Osteoblast (primary cell): ENCODE measurements at regions not wholly inside any gene's neighbourhood (a gene's known extent, or its start where the extent isn't known, plus 50 kb on each side); places are given as distances from the start of the nearest gene placed in this dataset.

Experiments
- DNase-seq: peaks from one replicate; pipeline ENCODE4 v3.0.0; 2011; ENCODE audit warnings: low spot score, mixed read lengths; ENCODE audit not compliant: insufficient read length; ENCODE audit errors: missing footprints
- H2AFZ ChIP-seq: 2 replicates; pipeline ENCODE4 v1.6.0; 2011; ENCODE audit warnings: mild to moderate bottlenecking, low read length
- H3K27ac ChIP-seq: 2 replicates; pipeline ENCODE4 v1.5.1; 2011; ENCODE audit warnings: mild to moderate bottlenecking, low read depth, low read length, moderate library complexity
- H3K27me3 ChIP-seq: 2 replicates; pipeline ENCODE4 v1.6.0; 2012; ENCODE audit warnings: mild to moderate bottlenecking, control low read depth, inconsistent platforms, low read length, moderate library complexity; ENCODE audit not compliant: insufficient read depth
- H3K36me3 ChIP-seq: 2 replicates; pipeline ENCODE4 v1.5.1; 2011; ENCODE audit warnings: mild to moderate bottlenecking, low read length, control low read depth, moderate library complexity; ENCODE audit not compliant: insufficient read depth
- H3K4me1 ChIP-seq: 2 replicates; pipeline ENCODE4 v1.5.1; 2011; ENCODE audit warnings: mild to moderate bottlenecking, low read length, control low read depth, moderate library complexity; ENCODE audit not compliant: insufficient read depth
- H3K4me2 ChIP-seq: 2 replicates; pipeline ENCODE4 v1.6.0; 2011; ENCODE audit warnings: mild to moderate bottlenecking, low read length; ENCODE audit not compliant: insufficient read depth
- H3K4me3 ChIP-seq: fragments of 200-600 bp; sonication (generic); 3 replicates; pipeline ENCODE4 v1.5.1; 2012; ENCODE audit warnings: mild to moderate bottlenecking, low read length, inconsistent platforms; ENCODE audit not compliant: insufficient read depth
- H3K79me2 ChIP-seq: 2 replicates; pipeline ENCODE4 v1.6.0; 2012; ENCODE audit warnings: mild to moderate bottlenecking, low read length, control low read depth, inconsistent platforms; ENCODE audit not compliant: insufficient read depth
- H3K9me3 ChIP-seq: 2 replicates; pipeline ENCODE4 v1.5.1; 2011; ENCODE audit warnings: low read depth, low read length, control low read depth
- H4K20me1 ChIP-seq: 2 replicates; pipeline ENCODE4 v1.6.0; 2012; ENCODE audit warnings: mild to moderate bottlenecking, low read length, control low read depth; ENCODE audit not compliant: insufficient read depth
- TF ChIP-seq, protein P1 (sequence below): IDR thresholded peaks from 2 replicates; pipeline ENCODE4 v1.5.1; 2011; ENCODE audit warnings: mild to moderate bottlenecking, low read depth, low read length, moderate library complexity; ENCODE audit errors: extremely low read depth

DNA sequence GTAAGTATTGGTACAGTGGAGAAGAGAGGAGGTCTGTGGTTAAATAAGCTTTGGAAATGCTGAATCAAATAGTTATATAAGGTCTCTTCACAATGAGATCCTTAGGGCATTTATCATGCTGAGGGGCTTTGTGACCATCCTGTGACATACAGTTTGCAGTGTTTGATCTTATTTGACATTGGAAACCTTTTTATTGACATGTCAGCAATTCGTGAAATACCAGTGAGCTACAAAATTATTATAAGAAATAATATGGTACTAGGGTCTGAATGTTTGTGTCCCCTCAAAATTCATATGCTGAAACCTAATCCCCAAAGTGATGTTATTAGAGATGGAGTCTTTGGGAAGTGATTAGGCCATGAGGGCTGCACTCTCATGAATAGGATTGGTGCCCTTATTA, 98.4 kb downstream of the MID1IP1 start:
- H3K4me2 ChIP-seq, result no peak overlapping the region
- DNase-seq, result no peak
- peaks cover 9% of the 10 kb centered on the region for H3K27me3 ChIP-seq
- no peak overlapping the region for H3K4me3 ChIP-seq
- H3K27ac ChIP-seq, result no peak overlapping the region
- no peaks in the 10 kb centered on the region for H3K9me3 ChIP-seq
- no peaks in the 10 kb centered on the region for H3K79me2 ChIP-seq
- no peaks in the 10 kb centered on the region for H3K4me1 ChIP-seq
- TF ChIP-seq, protein P1, sequence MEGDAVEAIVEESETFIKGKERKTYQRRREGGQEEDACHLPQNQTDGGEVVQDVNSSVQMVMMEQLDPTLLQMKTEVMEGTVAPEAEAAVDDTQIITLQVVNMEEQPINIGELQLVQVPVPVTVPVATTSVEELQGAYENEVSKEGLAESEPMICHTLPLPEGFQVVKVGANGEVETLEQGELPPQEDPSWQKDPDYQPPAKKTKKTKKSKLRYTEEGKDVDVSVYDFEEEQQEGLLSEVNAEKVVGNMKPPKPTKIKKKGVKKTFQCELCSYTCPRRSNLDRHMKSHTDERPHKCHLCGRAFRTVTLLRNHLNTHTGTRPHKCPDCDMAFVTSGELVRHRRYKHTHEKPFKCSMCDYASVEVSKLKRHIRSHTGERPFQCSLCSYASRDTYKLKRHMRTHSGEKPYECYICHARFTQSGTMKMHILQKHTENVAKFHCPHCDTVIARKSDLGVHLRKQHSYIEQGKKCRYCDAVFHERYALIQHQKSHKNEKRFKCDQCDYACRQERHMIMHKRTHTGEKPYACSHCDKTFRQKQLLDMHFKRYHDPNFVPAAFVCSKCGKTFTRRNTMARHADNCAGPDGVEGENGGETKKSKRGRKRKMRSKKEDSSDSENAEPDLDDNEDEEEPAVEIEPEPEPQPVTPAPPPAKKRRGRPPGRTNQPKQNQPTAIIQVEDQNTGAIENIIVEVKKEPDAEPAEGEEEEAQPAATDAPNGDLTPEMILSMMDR, result no peak
- H4K20me1 ChIP-seq, result no peaks in the 10 kb centered on the region
- no peak overlapping the region for H2AFZ ChIP-seq
- no peaks in the 10 kb centered on the region for H3K36me3 ChIP-seq

DNA sequence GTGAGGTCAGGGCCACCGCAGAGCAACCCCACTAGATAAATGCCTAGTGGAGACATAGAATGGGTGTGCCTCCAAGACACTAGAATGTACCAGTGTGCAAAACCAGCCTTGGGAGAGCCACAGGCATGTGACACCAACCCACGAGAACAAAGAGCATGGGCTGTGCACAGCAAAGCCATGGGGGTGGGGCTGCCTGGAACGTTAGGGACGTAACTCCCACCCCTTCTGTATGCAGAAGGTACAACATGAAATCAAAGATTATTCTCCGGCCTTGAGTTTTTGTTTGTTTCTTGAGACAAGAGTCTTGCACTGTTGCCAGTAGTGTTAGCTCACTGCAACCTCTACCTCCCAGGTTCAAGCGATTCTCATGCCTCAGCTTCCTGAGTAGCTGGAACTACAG, 99.5 kb downstream of the MID1IP1 start:
- Histone ChIP-seq H2AFZ (no peak overlapping the region), H4K20me1 (no peaks in the 10 kb centered on the region), H3K27me3 (peaks cover 3% of the 10 kb centered on the region), H3K4me1 (no peaks in the 10 kb centered on the region), H3K4me3 (no peak overlapping the region), H3K27ac (no peak overlapping the region), H3K9me3 (no peaks in the 10 kb centered on the region), H3K36me3 (no peaks in the 10 kb centered on the region), H3K4me2 (no peak overlapping the region), H3K79me2 (no peaks in the 10 kb centered on the region)
- DNase-seq, result no peak
- TF ChIP-seq, protein P1, result no peak

DNA sequence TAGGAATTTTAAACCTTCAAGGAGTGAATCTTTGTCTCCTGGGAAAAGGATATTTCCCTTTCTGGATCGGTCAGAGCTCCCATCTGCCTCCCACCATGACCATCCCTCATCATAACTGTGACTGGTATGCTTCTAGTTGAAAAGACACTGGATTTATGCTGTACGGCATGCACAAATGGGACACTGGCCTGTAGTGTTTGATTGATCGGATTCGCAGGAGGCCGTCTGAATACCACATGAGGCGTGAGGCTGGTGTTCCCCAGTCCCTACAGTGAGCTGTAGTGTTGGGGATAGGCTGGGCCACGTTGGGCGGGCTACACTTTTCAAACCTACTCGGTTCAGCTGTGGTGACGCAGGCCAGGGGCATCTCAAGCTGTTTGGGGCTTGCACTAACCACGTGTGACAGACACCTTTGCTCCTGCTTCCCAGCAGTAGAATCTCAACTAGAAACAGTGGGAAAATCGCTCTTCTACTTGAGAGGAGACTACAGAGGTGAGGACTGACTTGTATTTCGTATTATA, 101.8 kb downstream of the MID1IP1 start:
- Histone ChIP-seq H4K20me1 (no peaks in the 10 kb centered on the region), H3K27ac (no peak overlapping the region), H3K79me2 (no peaks in the 10 kb centered on the region), H3K4me3 (no peak overlapping the region), H2AFZ (no peak overlapping the region), H3K27me3 (peaks cover 4% of the 10 kb centered on the region), H3K9me3 (no peaks in the 10 kb centered on the region), H3K4me1 (no peaks in the 10 kb centered on the region), H3K4me2 (no peak overlapping the region), H3K36me3 (no peaks in the 10 kb centered on the region)
- DNase-seq, result no peak
- TF ChIP-seq, protein P1, result no peak

DNA sequence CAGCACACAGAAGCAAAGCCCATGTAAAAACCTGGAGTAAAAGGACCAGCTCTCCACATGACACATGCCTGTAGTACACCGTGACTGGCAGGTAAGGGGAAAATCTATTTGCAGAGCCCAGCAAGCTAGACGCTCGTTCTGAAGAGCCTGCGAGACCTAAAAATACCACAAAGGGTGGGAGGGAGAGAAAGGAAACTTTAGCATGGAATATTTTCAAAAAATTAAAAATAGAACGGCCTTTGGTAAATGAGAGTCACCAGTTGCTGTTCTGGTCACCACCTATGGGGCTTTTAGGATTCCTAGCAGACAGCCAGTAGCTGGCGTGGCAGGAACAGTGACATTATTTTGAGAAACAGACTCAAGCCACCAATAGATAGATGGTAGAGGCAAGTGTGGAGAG, 115.5 kb downstream of the MID1IP1 start:
- H3K27ac ChIP-seq, result no peak overlapping the region
- DNase-seq, result no peak
- TF ChIP-seq, protein P1, result no peak
- no peak overlapping the region for H3K4me3 ChIP-seq
- no peaks in the 10 kb centered on the region for H4K20me1 ChIP-seq
- H2AFZ ChIP-seq, result no peak overlapping the region
- H3K79me2 ChIP-seq, result no peaks in the 10 kb centered on the region
- H3K4me2 ChIP-seq, result no peak overlapping the region
- H3K27me3 ChIP-seq, result peaks cover 3% of the 10 kb centered on the region
- H3K9me3 ChIP-seq, result no peaks in the 10 kb centered on the region
- no peaks in the 10 kb centered on the region for H3K4me1 ChIP-seq
- no peaks in the 10 kb centered on the region for H3K36me3 ChIP-seq
